IMR-90 (cell line): ENCODE measurements at regions not wholly inside any gene's neighbourhood (a gene's known extent, or its start where the extent isn't known, plus 50 kb on each side); places are given as distances from the start of the nearest gene placed in this dataset.

ENCODE experiments used
- ATAC-seq: fragments of 200-7000 bp; cut with Tn5 transposase; 2 replicates; pipeline ENCODE4 v1.9.1; 2020; ENCODE audit warnings: low read depth, mild to moderate bottlenecking, moderate library complexity
- BruUV-seq: library from RNA; stranded (reverse); fragments of 400-500 nt; replicated peaks from 2 replicates; lab custom pipeline; 2021; lab: Mats Ljungman, UMichigan
- CTCF ChIA-PET: fragments of 300-600 bp; formaldehyde crosslinking; extraction: SDS; loops from one replicate; lab custom pipeline; 2021; ENCODE audit warnings: antibody characterized with exemption; lab: Yijun Ruan, JAX
- POLR2A ChIA-PET: fragments of 300-600 bp; sonication (Branson Sonifier 250); formaldehyde crosslinking; loops from one replicate; lab custom pipeline; 2022; ENCODE audit warnings: antibody characterized with exemption; ENCODE audit not compliant: unreplicated experiment; lab: Charles Lee
- DNase-seq: peaks from one replicate; pipeline ENCODE4 v3.0.0; 2013
- H2AFZ ChIP-seq: replicated peaks from 2 replicates; pipeline ENCODE3; 2013; ENCODE audit warnings: low read length, mild to moderate bottlenecking; ENCODE audit not compliant: poor library complexity
- H2AK5ac ChIP-seq: 2 replicates; pipeline ENCODE4 v1.6.1; 2013; ENCODE audit warnings: low read depth, low read length, inconsistent platforms
- H2AK9ac ChIP-seq: replicated peaks from 2 replicates; pipeline ENCODE3; 2013; ENCODE audit warnings: mild to moderate bottlenecking, low read depth, low read length, moderate library complexity; ENCODE audit not compliant: poor library complexity
- H2BK120ac ChIP-seq: 2 replicates; pipeline ENCODE4 v1.6.1; 2013; ENCODE audit warnings: low read depth, low read length, inconsistent platforms
- H2BK15ac ChIP-seq: 3 replicates; pipeline ENCODE4 v1.6.1; 2013; ENCODE audit warnings: low read depth, low read length, inconsistent platforms
- H2BK20ac ChIP-seq: 2 replicates; pipeline ENCODE4 v1.6.1; 2013; ENCODE audit warnings: low read depth, mild to moderate bottlenecking, inconsistent platforms, low read length, moderate library complexity
- H2BK5ac ChIP-seq: 2 replicates; pipeline ENCODE4 v1.6.1; 2013; ENCODE audit warnings: mild to moderate bottlenecking, low read depth, low read length, inconsistent platforms; ENCODE audit not compliant: poor library complexity, severe bottlenecking
- H3K14ac ChIP-seq: replicated peaks from 2 replicates; pipeline ENCODE4 v1.6.1; 2013; ENCODE audit warnings: low read depth, low read length, inconsistent platforms
- H3K18ac ChIP-seq: 2 replicates; pipeline ENCODE4 v1.6.1; 2013; ENCODE audit warnings: low read depth, low read length, control low read depth
- H3K23ac ChIP-seq: 2 replicates; pipeline ENCODE4 v1.6.1; 2013; ENCODE audit warnings: low read depth, low read length, inconsistent platforms
- H3K27ac ChIP-seq: 2 replicates; pipeline ENCODE4 v1.5.1; 2013; ENCODE audit warnings: mild to moderate bottlenecking, control low read depth, low read length; ENCODE audit not compliant: insufficient read depth
- H3K27me3 ChIP-seq: 2 replicates; pipeline ENCODE4 v1.6.1; 2013; ENCODE audit warnings: low read length; ENCODE audit not compliant: control insufficient read depth, insufficient read depth
- H3K36me3 ChIP-seq: 2 replicates; pipeline ENCODE4 v1.6.1; 2013; ENCODE audit warnings: low read length, mixed read lengths; ENCODE audit not compliant: control insufficient read depth, insufficient read depth
- H3K4ac ChIP-seq: 2 replicates; pipeline ENCODE4 v1.6.1; 2013; ENCODE audit warnings: low read depth, low read length, inconsistent platforms
- H3K4me1 ChIP-seq: 2 replicates; pipeline ENCODE4 v1.6.1; 2013; ENCODE audit warnings: low read length, mixed read lengths; ENCODE audit not compliant: control insufficient read depth, insufficient read depth
- H3K4me2 ChIP-seq: 2 replicates; pipeline ENCODE4 v1.6.1; 2013; ENCODE audit warnings: low read depth, mild to moderate bottlenecking, control low read depth, low read length, moderate library complexity
- H3K4me3 ChIP-seq: 2 replicates; pipeline ENCODE4 v1.5.1; 2013; ENCODE audit warnings: low read depth, mild to moderate bottlenecking, control low read depth, low read length, moderate library complexity; ENCODE audit not compliant: insufficient read depth
- H3K56ac ChIP-seq: 2 replicates; pipeline ENCODE4 v1.6.1; 2013; ENCODE audit warnings: low read length, inconsistent platforms; ENCODE audit not compliant: insufficient read depth; ENCODE audit errors: extremely low read depth
- H3K79me1 ChIP-seq, 2 experiments: 2 replicates each; pipeline ENCODE4 v1.6.1; 2013; ENCODE audit warnings: low read length in 2 of 2, inconsistent platforms in 1 of 2, low read depth in 1 of 2
- H3K9ac ChIP-seq: 2 replicates; pipeline ENCODE4 v1.6.1; 2013; ENCODE audit warnings: low read depth, low read length, control low read depth
- H3K9me1 ChIP-seq: 2 replicates; pipeline ENCODE4 v1.6.1; 2013; ENCODE audit warnings: low read length, inconsistent platforms; ENCODE audit not compliant: insufficient read depth
- H3K9me3 ChIP-seq: 2 replicates; pipeline ENCODE4 v1.6.1; 2013; ENCODE audit warnings: low read length; ENCODE audit not compliant: control insufficient read depth, insufficient read depth
- H4K20me1 ChIP-seq: 2 replicates; pipeline ENCODE4 v1.6.1; 2013; ENCODE audit warnings: low read length, inconsistent platforms; ENCODE audit not compliant: insufficient read depth
- H4K5ac ChIP-seq: 2 replicates; pipeline ENCODE4 v1.6.1; 2013; ENCODE audit warnings: mild to moderate bottlenecking, low read depth, low read length, control low read depth
- H4K8ac ChIP-seq, 2 experiments: 2 replicates each; pipeline ENCODE4 v1.6.1; 2013; ENCODE audit warnings: low read depth in 2 of 2, low read length in 2 of 2, control low read depth in 1 of 2, inconsistent platforms in 1 of 2
- H4K91ac ChIP-seq: 2 replicates; pipeline ENCODE4 v1.6.1; 2013; ENCODE audit warnings: low read depth, low read length, inconsistent platforms; ENCODE audit not compliant: insufficient read depth
- BHLHE40 ChIP-seq: fragments of 150-350 bp; IDR thresholded peaks from 2 replicates; pipeline ENCODE4 v1.6.1; 2016; ENCODE audit warnings: mild to moderate bottlenecking, low read depth, low read length
- CEBPB ChIP-seq: IDR thresholded peaks from 2 replicates; pipeline ENCODE4 v1.6.1; 2012; ENCODE audit warnings: low read depth, low read length, improper control_type of control experiment
- CHD1 ChIP-seq: IDR thresholded peaks from 2 replicates; pipeline ENCODE4 v1.6.1; 2012; ENCODE audit warnings: low read depth, low read length, improper control_type of control experiment
- CTCF ChIP-seq: conservative IDR thresholded peaks from 2 replicates; pipeline ENCODE4 v1.5.1; 2012; ENCODE audit warnings: mild to moderate bottlenecking, low read depth, low read length, improper control_type of control experiment
- ELK1 ChIP-seq: fragments of 150-350 bp; IDR thresholded peaks from 2 replicates; pipeline ENCODE4 v1.6.1; 2016; ENCODE audit warnings: low read depth, mild to moderate bottlenecking, low read length, moderate library complexity, borderline replicate concordance
- FOS ChIP-seq: fragments of 150-350 bp; IDR thresholded peaks from 2 replicates; pipeline ENCODE4 v1.6.1; 2016; ENCODE audit warnings: low read depth, low read length
- MAFK ChIP-seq: IDR thresholded peaks from 2 replicates; pipeline ENCODE4 v1.6.1; 2012; ENCODE audit warnings: low read depth, low read length, improper control_type of control experiment
- MAZ ChIP-seq: IDR thresholded peaks from 2 replicates; pipeline ENCODE4 v1.6.1; 2012; ENCODE audit warnings: low read depth, mild to moderate bottlenecking, low read length, improper control_type of control experiment, moderate library complexity, borderline replicate concordance
- MXI1 ChIP-seq: IDR thresholded peaks from 2 replicates; pipeline ENCODE4 v1.6.1; 2012; ENCODE audit warnings: low read depth, mild to moderate bottlenecking, low read length, moderate library complexity, borderline replicate concordance
- NFE2L2 ChIP-seq: fragments of 150-350 bp; IDR thresholded peaks from 2 replicates; pipeline ENCODE4 v1.6.1; 2016; ENCODE audit warnings: low read depth, mild to moderate bottlenecking, low read length
- POLR2A ChIP-seq: IDR thresholded peaks from 2 replicates; pipeline ENCODE4 v1.6.1; 2012; ENCODE audit warnings: mild to moderate bottlenecking, low read depth, low read length
- RAD21 ChIP-seq: IDR thresholded peaks from 2 replicates; pipeline ENCODE4 v1.6.1; 2012; ENCODE audit warnings: low read length, improper control_type of control experiment
- RCOR1 ChIP-seq: IDR thresholded peaks from 2 replicates; pipeline ENCODE4 v1.6.1; 2012; ENCODE audit warnings: mild to moderate bottlenecking, low read length, improper control_type of control experiment; ENCODE audit not compliant: insufficient replicate concordance
- RFX5 ChIP-seq: IDR thresholded peaks from 2 replicates; pipeline ENCODE4 v1.8.0; 2012; ENCODE audit warnings: low read depth, mild to moderate bottlenecking, low read length, moderate library complexity
- SMC3 ChIP-seq: fragments of 150-350 bp; IDR thresholded peaks from 2 replicates; pipeline ENCODE4 v1.6.1; 2016; ENCODE audit warnings: low read depth, mild to moderate bottlenecking, antibody characterized with exemption, low read length, moderate library complexity
- USF2 ChIP-seq: fragments of 150-350 bp; IDR thresholded peaks from 2 replicates; pipeline ENCODE4 v1.6.1; 2017; ENCODE audit warnings: mild to moderate bottlenecking, antibody characterized with exemption, low read length, low read depth
- WGBS, 2 experiments: methylation state at CpG; one replicate each; pipeline versions ENCODE4 v1.1.5 to v1.1.7; 2013; ENCODE audit warnings: missing lambda C conversion rate in 2 of 2; ENCODE audit not compliant: insufficient read length in 1 of 2; ENCODE audit errors: extremely low coverage in 2 of 2; 5-methylcytosine and 5-hydroxymethylcytosine counted together
- dilution Hi-C: fragments of 300-500 bp; cut with HindIII; formaldehyde crosslinking; loops from one replicate; pipeline ENCODE4 v1.14.3; 2018; ENCODE audit warnings: low sequenced_read_pairs; ENCODE audit not compliant: unreplicated experiment
- in situ Hi-C: fragments of 300-500 bp; cut with MboI; formaldehyde crosslinking; loops from 3 replicates; pipeline ENCODE4 v1.14.3; 2019; ENCODE audit warnings: low sequenced_read_pairs, inconsistent platforms, mixed read lengths
- intact Hi-C: fragments of 100-400 bp; cut with micrococcal nuclease; formaldehyde crosslinking; loops from 2 replicates; pipeline ENCODE4 v1.10.0; 2022

- Histone ChIP-seq H3K4me1 (no peaks in the 10 kb centered on the region; the same call in 1 of the 2 replicates), H3K27ac (no peak overlapping the region), H3K79me1 (no peaks in the 10 kb centered on the region), H3K27me3 (peaks cover 24% of the 10 kb centered on the region), H3K18ac (no peak overlapping the region), H2BK15ac (no peak overlapping the region), H3K23ac (no peak overlapping the region), H3K4ac (no peak overlapping the region), H3K36me3 (no peaks in the 10 kb centered on the region), H3K9me1 (no peaks in the 10 kb centered on the region), H2AFZ (no peak overlapping the region), H4K8ac (no peak overlapping the region), H3K56ac (no peak overlapping the region), H3K9me3 (no peaks in the 10 kb centered on the region; the same call in 1 of the 2 replicates), H4K5ac (no peak overlapping the region), H4K91ac (no peak overlapping the region), H2AK5ac (no peak overlapping the region), H3K4me2 (no peak overlapping the region), H3K14ac (no peak overlapping the region), H2BK20ac (no peak overlapping the region), H4K20me1 (no peaks in the 10 kb centered on the region), H3K4me3 (no peak overlapping the region), H2AK9ac (no peak overlapping the region), H2BK120ac (no peak overlapping the region), H2BK5ac (no peak overlapping the region), H3K9ac (no peak overlapping the region)
- BruUV-seq = no TSS peak
- dilution Hi-C loops (no loop called here), intact Hi-C loops (no loop called here), in situ Hi-C loops (loop anchor here (25.0 kb wide), 1 partner anchor 1660 kb away; no protein-coding TSS in a partner anchor)
- POLR2A ChIA-PET = no interaction called here
- WGBS, 2 experiments = 86% methylated on average over 4 of the region's 11 CpGs; no CpG with 5 or more reads in 1 of the 2 experiments
- DNase-seq (no peak), ATAC-seq (no peak)
- CTCF ChIA-PET = interaction anchor here (1.6 kb wide), 1 partner anchor 8 kb away, joined by 6 read pairs; no protein-coding TSS in a partner anchor
- TF ChIP-seq CEBPB = no peak
- TF ChIP-seq POLR2A = no peak
- TF ChIP-seq NFE2L2 = no peak
- TF ChIP-seq RCOR1 = no peak
- TF ChIP-seq SMC3 = no peak
- no peak for TF ChIP-seq RFX5
- TF ChIP-seq BHLHE40 = no peak
- TF ChIP-seq CTCF = no peak
- TF ChIP-seq ELK1 = no peak
- no peak for TF ChIP-seq MXI1
- no peak for TF ChIP-seq FOS
- TF ChIP-seq MAZ = no peak
- TF ChIP-seq USF2 = no peak
- TF ChIP-seq RAD21 = no peak
- no peak for TF ChIP-seq MAFK
- no peak for TF ChIP-seq CHD1
Observed at GRCh38 chr2:204251998-204252376, 293.3 kb upstream of the PARD3B start.
